H9 (cell line): ENCODE measurements at regions not wholly inside any gene's neighbourhood (a gene's known extent, or its start where the extent isn't known, plus 50 kb on each side); places are given as distances from the start of the nearest gene placed in this dataset.

Source experiments
- DNase-seq: peaks from one replicate; pipeline ENCODE4 v3.0.0-alpha.2; 2017
- H2AFZ ChIP-seq: one replicate; pipeline ENCODE4 v1.6.1; 2013; ENCODE audit warnings: mild to moderate bottlenecking, low read length, control low read depth, moderate library complexity
- H2AK5ac ChIP-seq: 2 replicates; pipeline ENCODE4 v1.6.1; 2013; ENCODE audit warnings: low read length, control low read depth, mixed read lengths; ENCODE audit not compliant: insufficient read length
- H2BK120ac ChIP-seq: one replicate; pipeline ENCODE4 v1.6.1; 2013; ENCODE audit warnings: low read depth, mild to moderate bottlenecking, low read length, control low read depth, inconsistent platforms; ENCODE audit not compliant: poor library complexity, severe bottlenecking
- H2BK12ac ChIP-seq: 2 replicates; pipeline ENCODE4 v1.6.1; 2013; ENCODE audit warnings: low read length, control low read depth, mixed read lengths, low read depth; ENCODE audit not compliant: insufficient read length
- H2BK15ac ChIP-seq: 2 replicates; pipeline ENCODE4 v1.6.1; 2013; ENCODE audit warnings: low read depth, low read length, control low read depth
- H2BK20ac ChIP-seq: one replicate; pipeline ENCODE4 v1.6.1; 2013; ENCODE audit warnings: low read depth, mild to moderate bottlenecking, low read length, control low read depth, inconsistent platforms; ENCODE audit not compliant: poor library complexity, severe bottlenecking
- H2BK5ac ChIP-seq: 2 replicates; pipeline ENCODE4 v1.6.1; 2013; ENCODE audit warnings: low read length, control low read depth, mixed read lengths; ENCODE audit not compliant: insufficient read length
- H3K14ac ChIP-seq: 2 replicates; pipeline ENCODE4 v1.6.1; 2013; ENCODE audit warnings: low read length, control low read depth; ENCODE audit not compliant: insufficient read depth
- H3K18ac ChIP-seq: 2 replicates; pipeline ENCODE4 v1.6.1; 2013; ENCODE audit warnings: low read depth, mild to moderate bottlenecking, mixed read lengths, low read length, control low read depth; ENCODE audit not compliant: insufficient read length
- H3K23ac ChIP-seq: 2 replicates; pipeline ENCODE4 v1.6.1; 2013; ENCODE audit warnings: low read length, control low read depth, mixed read lengths, low read depth; ENCODE audit not compliant: insufficient read length
- H3K23me2 ChIP-seq: 2 replicates; pipeline ENCODE4 v1.6.1; 2013; ENCODE audit warnings: low read depth, mild to moderate bottlenecking, mixed read lengths, low read length, control low read depth; ENCODE audit not compliant: insufficient read length, poor library complexity, severe bottlenecking
- H3K27ac ChIP-seq: 2 replicates; pipeline ENCODE4 v1.5.1; 2013; ENCODE audit warnings: low read length, control low read depth, mixed read lengths, low read depth; ENCODE audit not compliant: insufficient read length
- H3K27me3 ChIP-seq: 2 replicates; pipeline ENCODE4 v1.6.1; 2013; ENCODE audit warnings: low read length, control low read depth, inconsistent platforms; ENCODE audit not compliant: insufficient read depth
- H3K4ac ChIP-seq: 2 replicates; pipeline ENCODE4 v1.6.1; 2013; ENCODE audit warnings: low read depth, mild to moderate bottlenecking, control low read depth, inconsistent platforms, low read length, moderate library complexity
- H3K4me1 ChIP-seq: 2 replicates; pipeline ENCODE4 v1.6.1; 2013; ENCODE audit warnings: low read length, control low read depth, inconsistent platforms; ENCODE audit not compliant: insufficient read depth
- H3K4me2 ChIP-seq: 2 replicates; pipeline ENCODE4 v1.6.1; 2013; ENCODE audit warnings: low read length, control low read depth, mixed read lengths; ENCODE audit not compliant: insufficient read length, insufficient read depth
- H3K56ac ChIP-seq: 2 replicates; pipeline ENCODE4 v1.6.1; 2013; ENCODE audit warnings: low read depth, mild to moderate bottlenecking, mixed read lengths, low read length, control low read depth; ENCODE audit not compliant: insufficient read length
- H3K79me1 ChIP-seq: 2 replicates; pipeline ENCODE4 v1.6.1; 2013; ENCODE audit warnings: low read depth, mild to moderate bottlenecking, moderate library complexity, low read length, control low read depth, inconsistent platforms; ENCODE audit not compliant: insufficient read depth, poor library complexity, severe bottlenecking
- H3K79me2 ChIP-seq: 2 replicates; pipeline ENCODE4 v1.6.1; 2013; ENCODE audit warnings: low read length, control low read depth, inconsistent platforms; ENCODE audit not compliant: insufficient read depth
- H3K9ac ChIP-seq: 2 replicates; pipeline ENCODE4 v1.6.1; 2013; ENCODE audit warnings: low read length, control low read depth, mixed read lengths; ENCODE audit not compliant: insufficient read length; ENCODE audit errors: extremely low read depth
- H3K9me3 ChIP-seq: one replicate; pipeline ENCODE4 v1.6.1; 2013; ENCODE audit warnings: low read depth, low read length, inconsistent platforms; ENCODE audit not compliant: control insufficient read depth
- H3T11ph ChIP-seq: one replicate; pipeline ENCODE4 v1.6.1; 2013; ENCODE audit warnings: mild to moderate bottlenecking, low read length, control low read depth, inconsistent platforms
- H4K20me1 ChIP-seq: one replicate; pipeline ENCODE4 v1.6.1; 2013; ENCODE audit not compliant: control insufficient read depth, insufficient read length, insufficient read depth
- H4K5ac ChIP-seq: 2 replicates; pipeline ENCODE4 v1.6.1; 2013; ENCODE audit warnings: low read depth, mild to moderate bottlenecking, mixed read lengths, low read length, control low read depth; ENCODE audit not compliant: insufficient read length
- H4K8ac ChIP-seq: replicated peaks from 2 replicates; pipeline ENCODE4 v1.6.1; 2013; ENCODE audit warnings: low read length, control low read depth, mixed read lengths, low read depth; ENCODE audit not compliant: insufficient read length
- H4K91ac ChIP-seq: 2 replicates; pipeline ENCODE4 v1.6.1; 2013; ENCODE audit warnings: low read depth, mild to moderate bottlenecking, moderate library complexity, mixed read lengths, low read length, control low read depth; ENCODE audit not compliant: insufficient read length
- H3K27ac Mint-ChIP-seq, 3 experiments: 2 replicates in 2 of 3; 3 replicates in 1 of 3; pipeline ENCODE4 v1.8.0; 2020 to 2021; ENCODE audit warnings: mixed read lengths in 3 of 3, mild to moderate bottlenecking in 1 of 3, moderate library complexity in 1 of 3
- H3K27me3 Mint-ChIP-seq: 2 replicates; pipeline ENCODE4 v1.8.0; 2021; ENCODE audit warnings: low read depth, mild to moderate bottlenecking, moderate library complexity, mixed read lengths
- H3K36me3 Mint-ChIP-seq, 3 experiments: 2 replicates in 2 of 3; 3 replicates in 1 of 3; pipeline ENCODE4 v1.8.0; 2020 to 2021; ENCODE audit warnings: low read depth in 3 of 3, mixed read lengths in 3 of 3; ENCODE audit not compliant: insufficient read depth in 1 of 3
- H3K4me1 Mint-ChIP-seq, 2 experiments: 2 replicates each; pipeline ENCODE4 v1.8.0; 2020; ENCODE audit warnings: mixed read lengths in 2 of 2
- H3K4me3 Mint-ChIP-seq, 2 experiments: 2 replicates in 1 of 2; 3 replicates in 1 of 2; pipeline ENCODE4 v1.8.0; 2020 to 2021; ENCODE audit warnings: mild to moderate bottlenecking in 2 of 2, mixed read lengths in 2 of 2, moderate library complexity in 1 of 2
- H3K9me3 Mint-ChIP-seq, 2 experiments: 2 replicates in 1 of 2; 3 replicates in 1 of 2; pipeline ENCODE4 v1.8.0; 2020; ENCODE audit warnings: mild to moderate bottlenecking in 2 of 2, mixed read lengths in 2 of 2, moderate library complexity in 1 of 2
- WGBS: extraction: QIAGEN DNeasy Blood & Tissue Kit; methylation state at CpG from one replicate; pipeline ENCODE4 v1.1.7; 2013; ENCODE audit warnings: missing lambda C conversion rate, low lambda C conversion rate, mixed read lengths; ENCODE audit not compliant: insufficient read length; ENCODE audit errors: extremely low coverage; 5-methylcytosine and 5-hydroxymethylcytosine counted together
- TF ChIP-seq, protein P1 (sequence below): fragments of 200-600 bp; sonication (generic); conservative IDR thresholded peaks from 3 replicates; pipeline ENCODE4 v1.8.0; 2021; ENCODE audit warnings: antibody characterized with exemption, mild to moderate bottlenecking

DNA sequence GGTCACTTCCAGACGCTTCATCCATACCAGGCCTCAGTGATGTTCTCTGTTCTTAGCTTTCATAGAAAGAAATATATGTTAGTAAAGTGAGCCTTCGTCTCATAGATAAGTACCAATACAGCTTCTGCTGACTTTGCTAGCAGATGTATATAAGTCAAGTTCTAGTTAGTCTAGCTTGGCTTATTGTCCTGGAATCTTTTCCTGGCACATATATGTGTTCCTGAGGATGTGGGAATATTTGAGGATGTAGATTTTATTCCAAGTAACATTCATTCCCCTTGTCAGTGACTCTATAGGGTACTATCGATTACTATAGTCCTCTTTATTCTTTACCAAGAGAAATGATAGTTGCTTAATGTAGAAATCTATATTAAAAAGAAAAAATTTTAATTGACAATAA is 135.2 kb upstream of the FAM9C start:
- Histone ChIP-seq H3K79me1 (no peaks in the 10 kb centered on the region), H3K23ac (no peak overlapping the region), H2AK5ac (no peak overlapping the region), H3K4me2 (no peak overlapping the region), H3K4ac (no peak overlapping the region), H3K18ac (no peak overlapping the region), H3K14ac (no peak overlapping the region), H2BK5ac (no peak overlapping the region), H3K9ac (no peak overlapping the region), H3K27ac (no peak overlapping the region), H3K27me3 (no peaks in the 10 kb centered on the region), H2BK15ac (no peak overlapping the region), H4K5ac (no peak overlapping the region), H4K91ac (no peak overlapping the region), H2AFZ (no peak overlapping the region), H4K8ac (no peak overlapping the region), H3K79me2 (no peaks in the 10 kb centered on the region), H3K23me2 (no peaks in the 10 kb centered on the region), H2BK20ac (no peak overlapping the region), H3K9me3 (peaks cover 4% of the 10 kb centered on the region), H2BK120ac (no peak overlapping the region), H3K56ac (no peak overlapping the region), H2BK12ac (no peak overlapping the region), H3T11ph (no peak overlapping the region), H3K4me1 (no peaks in the 10 kb centered on the region), H4K20me1 (no peaks in the 10 kb centered on the region)
- Mint-ChIP-seq H3K36me3 (peaks cover 3 to 8% (median 3%) of the 10 kb centered on the region in 3 experiments; a peak in 3 of 7 replicates), H3K27me3 (peaks cover 7% of the 10 kb centered on the region), H3K4me1 (peaks cover 7 to 9% of the 10 kb centered on the region in 2 experiments), H3K9me3 (peaks cover 71 to 79% of the 10 kb centered on the region in 2 experiments), H3K27ac (no peak overlapping the region), H3K4me3 (no peak overlapping the region)
- TF ChIP-seq, protein P1, sequence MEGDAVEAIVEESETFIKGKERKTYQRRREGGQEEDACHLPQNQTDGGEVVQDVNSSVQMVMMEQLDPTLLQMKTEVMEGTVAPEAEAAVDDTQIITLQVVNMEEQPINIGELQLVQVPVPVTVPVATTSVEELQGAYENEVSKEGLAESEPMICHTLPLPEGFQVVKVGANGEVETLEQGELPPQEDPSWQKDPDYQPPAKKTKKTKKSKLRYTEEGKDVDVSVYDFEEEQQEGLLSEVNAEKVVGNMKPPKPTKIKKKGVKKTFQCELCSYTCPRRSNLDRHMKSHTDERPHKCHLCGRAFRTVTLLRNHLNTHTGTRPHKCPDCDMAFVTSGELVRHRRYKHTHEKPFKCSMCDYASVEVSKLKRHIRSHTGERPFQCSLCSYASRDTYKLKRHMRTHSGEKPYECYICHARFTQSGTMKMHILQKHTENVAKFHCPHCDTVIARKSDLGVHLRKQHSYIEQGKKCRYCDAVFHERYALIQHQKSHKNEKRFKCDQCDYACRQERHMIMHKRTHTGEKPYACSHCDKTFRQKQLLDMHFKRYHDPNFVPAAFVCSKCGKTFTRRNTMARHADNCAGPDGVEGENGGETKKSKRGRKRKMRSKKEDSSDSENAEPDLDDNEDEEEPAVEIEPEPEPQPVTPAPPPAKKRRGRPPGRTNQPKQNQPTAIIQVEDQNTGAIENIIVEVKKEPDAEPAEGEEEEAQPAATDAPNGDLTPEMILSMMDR = no peak
- DNase-seq = no peak
- no CpG with 5 or more reads among the region's 3 CpGs for WGBS
